Ishikawa (cell line): ENCODE measurements at regions not wholly inside any gene's neighbourhood (a gene's known extent, or its start where the extent isn't known, plus 50 kb on each side); places are given as distances from the start of the nearest gene placed in this dataset.

Source experiments
- CEBPB ChIP-seq: IDR thresholded peaks from 2 replicates; pipeline ENCODE4 v1.6.1; 2012
- CREB1 ChIP-seq: IDR thresholded peaks from 2 replicates; pipeline ENCODE4 v1.6.1; 2012; ENCODE audit warnings: low read depth
- EGR1 ChIP-seq: IDR thresholded peaks from 2 replicates; pipeline ENCODE4 v1.6.1; 2012
- EP300 ChIP-seq: IDR thresholded peaks from 2 replicates; pipeline ENCODE4 v1.6.1; 2012; ENCODE audit warnings: borderline replicate concordance
- FOXM1 ChIP-seq: IDR thresholded peaks from 2 replicates; pipeline ENCODE4 v1.6.1; 2012; ENCODE audit warnings: low read depth, borderline replicate concordance
- MAX ChIP-seq: IDR thresholded peaks from 2 replicates; pipeline ENCODE4 v1.6.1; 2012
- NFIC ChIP-seq: IDR thresholded peaks from 2 replicates; pipeline ENCODE4 v1.6.1; 2012
- RAD21 ChIP-seq: IDR thresholded peaks from 2 replicates; pipeline ENCODE4 v1.6.1; 2012; ENCODE audit warnings: low read depth
- REST ChIP-seq: IDR thresholded peaks from 2 replicates; pipeline ENCODE4 v1.6.1; 2012; ENCODE audit warnings: low read depth, mild to moderate bottlenecking
- TAF1 ChIP-seq: IDR thresholded peaks from 2 replicates; pipeline ENCODE4 v1.6.1; 2012; ENCODE audit warnings: low read depth, mild to moderate bottlenecking
- TCF12 ChIP-seq: IDR thresholded peaks from 2 replicates; pipeline ENCODE4 v1.6.1; 2012; ENCODE audit warnings: low read depth
- TEAD4 ChIP-seq: IDR thresholded peaks from 2 replicates; pipeline ENCODE4 v1.6.1; 2012
- USF1 ChIP-seq: IDR thresholded peaks from 2 replicates; pipeline ENCODE4 v1.6.1; 2012
- YY1 ChIP-seq: IDR thresholded peaks from 2 replicates; pipeline ENCODE4 v1.6.1; 2012; ENCODE audit warnings: low read depth
- ZBTB7A ChIP-seq: IDR thresholded peaks from 2 replicates; pipeline ENCODE4 v1.6.1; 2012; ENCODE audit warnings: low read depth

- TF ChIP-seq TCF12: no peak
- TF ChIP-seq CEBPB: no peak
- TF ChIP-seq YY1: no peak
- no peak for TF ChIP-seq ZBTB7A
- no peak for TF ChIP-seq EP300
- no peak for TF ChIP-seq RAD21
- TF ChIP-seq REST: no peak
- no peak for TF ChIP-seq USF1
- TF ChIP-seq MAX: no peak
- TF ChIP-seq CREB1: no peak
- TF ChIP-seq NFIC: no peak
- TF ChIP-seq TEAD4: no peak
- TF ChIP-seq FOXM1: no peak
- TF ChIP-seq EGR1: no peak
Measured at GRCh38 chr11:120061036-120061760, 76.7 kb downstream of the TRIM29 start.

GRCh38 chr11:120060512-120060911 is 77.4 kb downstream of the TRIM29 start:
- no peak for TF ChIP-seq CREB1
- no peak for TF ChIP-seq MAX
- TF ChIP-seq NFIC: no peak
- no peak for TF ChIP-seq FOXM1
- TF ChIP-seq YY1: no peak
- TF ChIP-seq REST: no peak
- no peak for TF ChIP-seq TEAD4
- no peak for TF ChIP-seq USF1
- no peak for TF ChIP-seq ZBTB7A
- TF ChIP-seq TAF1: no peak

- TF ChIP-seq EP300 (no peak), TCF12 (no peak), CEBPB (no peak), YY1 (no peak), CREB1 (no peak), NFIC (no peak), TAF1 (no peak), USF1 (no peak), EGR1 (no peak), FOXM1 (no peak), TEAD4 (no peak), ZBTB7A (no peak), REST (no peak), RAD21 (no peak), MAX (no peak)
Measured at GRCh38 chr11:120058931-120059330, 79.0 kb downstream of the TRIM29 start.
